ENCODE measurements at regions not wholly inside any gene's neighbourhood (a gene's known extent, or its start where the extent isn't known, plus 50 kb on each side); places are given as distances from the start of the nearest gene placed in this dataset.
"Not testable (repeated sequence)": the region's sequence is repeated elsewhere in the genome, so short reads cannot be mapped to it uniquely, and the experiment has no call there.

DNA sequence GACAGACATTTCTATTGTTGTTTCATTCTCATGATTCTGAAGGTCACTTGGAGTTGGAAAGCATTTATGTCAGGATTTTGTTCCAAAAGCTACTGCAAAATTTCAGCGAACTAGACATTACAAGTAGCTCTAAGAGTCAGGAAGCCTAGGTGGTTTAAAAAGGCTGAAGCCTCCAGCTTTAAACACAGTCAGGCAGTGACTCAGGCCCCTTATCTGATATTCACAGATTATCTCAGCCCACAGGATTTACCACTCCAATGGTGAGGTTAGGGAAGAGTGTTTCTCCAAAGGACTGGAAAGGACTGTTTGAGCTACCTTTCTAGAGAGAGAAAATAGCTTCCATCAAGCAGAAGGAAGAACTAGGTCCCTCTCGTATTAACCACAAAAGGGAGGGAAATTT, 624.4 kb upstream of the C16orf82 start:
- Mint-ChIP-seq H3K27ac (no peak overlapping the region), H3K4me1 (ENCODE audit: low read depth) (peaks cover 2% of the 10 kb centered on the region)
- intact Hi-C loops (cut with micrococcal nuclease): no loop called here

DNA sequence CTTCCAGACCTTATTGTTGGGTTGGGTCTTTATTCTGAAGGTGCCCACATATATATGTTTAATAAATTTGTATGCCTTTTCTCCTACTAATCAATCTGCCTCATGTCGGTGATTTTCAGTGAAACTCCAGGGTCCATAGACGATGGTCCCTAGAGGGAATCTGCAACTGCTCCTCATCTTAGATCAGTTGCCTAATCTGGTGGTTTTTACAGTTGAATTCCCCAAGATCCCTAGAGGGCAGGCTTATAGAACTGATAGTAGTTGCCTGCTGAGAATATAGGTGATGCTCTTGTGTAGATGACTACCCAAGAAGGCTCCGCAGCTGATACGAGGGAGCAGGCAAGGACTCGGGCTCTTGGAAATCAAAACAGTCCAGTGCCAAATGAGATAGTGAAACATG, 619.2 kb upstream of the C16orf82 start:
- Mint-ChIP-seq H3K27ac (no peak overlapping the region), H3K9me3 (no peaks in the 10 kb centered on the region), H3K4me3 (ENCODE audit: low read depth) (no peak overlapping the region), H3K36me3 (ENCODE audit: low read depth) (no peaks in the 10 kb centered on the region), H3K27me3 (ENCODE audit: low read depth) (peaks cover 5% of the 10 kb centered on the region), H3K4me1 (ENCODE audit: low read depth) (peaks cover 2% of the 10 kb centered on the region)
- no peak for DNase-seq (ENCODE audit: low spot score)
- intact Hi-C loops (cut with micrococcal nuclease): no loop called here

More for the DNA sequence above, 624.4 kb upstream of the C16orf82 start:
- Mint-ChIP-seq H3K4me3 (ENCODE audit: low read depth) (no peak overlapping the region), H3K9me3 (peaks cover 4% of the 10 kb centered on the region), H3K27me3 (ENCODE audit: low read depth) (peaks cover 5% of the 10 kb centered on the region), H3K36me3 (ENCODE audit: low read depth) (no peaks in the 10 kb centered on the region)
- DNase-seq (ENCODE audit: low spot score): no peak

- no peaks in the 10 kb centered on the region for H3K9me3 Mint-ChIP-seq
- H3K36me3 Mint-ChIP-seq (ENCODE audit: low read depth): no peaks in the 10 kb centered on the region
- no peak overlapping the region for H3K27ac Mint-ChIP-seq
- intact Hi-C loops (cut with micrococcal nuclease): no loop called here
- H3K4me1 Mint-ChIP-seq (ENCODE audit: low read depth): no peaks in the 10 kb centered on the region
- no peak overlapping the region for H3K4me3 Mint-ChIP-seq (ENCODE audit: low read depth)
- DNase-seq (ENCODE audit: low spot score): no peak
- H3K27me3 Mint-ChIP-seq (ENCODE audit: low read depth): peaks cover 2% of the 10 kb centered on the region
These were observed 613.5 kb upstream of the C16orf82 start for GRCh38 chr16:26453215-26453614.

GRCh38 chr16:26454102-26454501, 612.6 kb upstream of the C16orf82 start:
- peaks cover 2% of the 10 kb centered on the region for H3K4me1 Mint-ChIP-seq (ENCODE audit: low read depth)
- H3K4me3 Mint-ChIP-seq (ENCODE audit: low read depth): no peak overlapping the region
- no peaks in the 10 kb centered on the region for H3K36me3 Mint-ChIP-seq (ENCODE audit: low read depth)
- DNase-seq (ENCODE audit: low spot score): no peak
- intact Hi-C loops (cut with micrococcal nuclease): no loop called here
- H3K9me3 Mint-ChIP-seq: no peaks in the 10 kb centered on the region
- no peak overlapping the region for H3K27ac Mint-ChIP-seq
- H3K27me3 Mint-ChIP-seq (ENCODE audit: low read depth): peaks cover 2% of the 10 kb centered on the region

DNA sequence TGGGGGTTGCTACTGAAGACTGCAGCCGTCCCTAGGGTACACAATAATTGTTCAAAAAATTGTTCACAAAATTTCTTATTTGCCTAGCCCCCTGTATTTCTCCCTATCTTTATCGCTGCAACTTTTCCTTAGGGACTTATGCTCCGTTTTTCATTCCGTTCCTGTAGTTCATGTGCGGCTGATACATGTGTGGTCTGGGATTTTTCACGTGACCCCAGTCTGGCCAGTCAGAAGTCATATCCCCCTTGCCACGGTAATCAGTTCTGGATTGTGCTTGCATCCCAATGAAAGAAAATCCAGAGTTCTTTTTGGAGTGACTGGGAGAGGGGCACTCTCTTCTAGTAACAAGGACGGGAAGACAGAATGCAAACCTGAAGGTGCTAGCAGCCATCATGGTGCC, 610.7 kb upstream of the C16orf82 start:
- intact Hi-C loops (cut with micrococcal nuclease): no loop called here
- H3K27ac Mint-ChIP-seq: no peak overlapping the region
- H3K36me3 Mint-ChIP-seq (ENCODE audit: low read depth): no peaks in the 10 kb centered on the region
- peaks cover 2% of the 10 kb centered on the region for H3K4me1 Mint-ChIP-seq (ENCODE audit: low read depth)
- no peaks in the 10 kb centered on the region for H3K27me3 Mint-ChIP-seq (ENCODE audit: low read depth)
- no peak overlapping the region for H3K4me3 Mint-ChIP-seq (ENCODE audit: low read depth)
- no peak for DNase-seq (ENCODE audit: low spot score)
- no peaks in the 10 kb centered on the region for H3K9me3 Mint-ChIP-seq

DNA sequence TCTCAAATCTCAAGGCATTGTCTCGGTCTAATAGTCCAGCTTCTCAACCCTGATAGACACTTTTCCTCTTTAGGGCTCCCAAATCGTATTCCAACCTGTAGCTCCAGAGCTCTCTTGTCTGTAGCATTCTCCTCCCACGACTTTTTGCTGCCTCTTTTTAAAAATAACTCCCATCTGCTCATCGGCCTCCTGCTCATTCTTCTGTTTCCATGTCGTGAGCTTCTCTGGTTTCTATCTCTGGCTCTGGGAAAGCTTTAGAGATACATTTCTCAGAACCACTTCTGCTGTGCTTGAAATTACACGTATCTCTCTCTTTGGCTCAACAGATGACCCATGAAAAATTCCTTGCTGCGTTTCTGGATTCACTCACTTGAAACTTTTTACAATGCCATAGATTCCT, 609.6 kb upstream of the C16orf82 start:
- Mint-ChIP-seq H3K4me1 (ENCODE audit: low read depth) (peaks cover 2% of the 10 kb centered on the region), H3K27me3 (ENCODE audit: low read depth) (no peaks in the 10 kb centered on the region), H3K9me3 (no peaks in the 10 kb centered on the region), H3K36me3 (ENCODE audit: low read depth) (no peaks in the 10 kb centered on the region), H3K27ac (no peak overlapping the region), H3K4me3 (ENCODE audit: low read depth) (no peak overlapping the region)
- intact Hi-C loops (cut with micrococcal nuclease): no loop called here
- no peak for DNase-seq (ENCODE audit: low spot score)

DNA sequence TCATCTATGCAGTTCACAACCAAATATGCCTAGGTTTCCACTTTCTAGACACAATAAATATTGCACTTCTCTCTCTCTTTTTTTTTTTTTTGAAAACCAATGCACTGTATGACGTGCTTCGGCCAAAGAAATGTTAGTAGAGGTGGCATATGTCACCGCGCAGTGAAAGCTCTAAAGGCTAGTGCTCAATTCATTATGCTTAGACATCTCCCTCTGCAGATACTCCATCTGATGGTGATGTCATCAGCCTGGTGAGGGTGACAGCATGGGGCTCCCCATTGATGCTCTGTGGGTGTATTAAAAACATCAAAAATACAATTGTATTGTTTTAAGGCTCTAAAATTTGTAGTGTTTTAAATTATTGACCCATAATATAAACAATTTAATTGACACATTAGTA, 608.8 kb upstream of the C16orf82 start:
- intact Hi-C loops (cut with micrococcal nuclease): no loop called here
- DNase-seq (ENCODE audit: low spot score): no peak

GRCh38 chr16:26464576-26465266, 602.0 kb upstream of the C16orf82 start:
- H3K27me3 Mint-ChIP-seq (ENCODE audit: low read depth): peaks cover 9% of the 10 kb centered on the region
- DNase-seq (ENCODE audit: low spot score): no peak

More for the DNA sequence above, 608.8 kb upstream of the C16orf82 start:
- no peaks in the 10 kb centered on the region for H3K9me3 Mint-ChIP-seq
- peaks cover 2% of the 10 kb centered on the region for H3K4me1 Mint-ChIP-seq (ENCODE audit: low read depth)
- H3K27ac Mint-ChIP-seq: no peak overlapping the region
- H3K4me3 Mint-ChIP-seq (ENCODE audit: low read depth): no peak overlapping the region
- no peaks in the 10 kb centered on the region for H3K27me3 Mint-ChIP-seq (ENCODE audit: low read depth)
- no peaks in the 10 kb centered on the region for H3K36me3 Mint-ChIP-seq (ENCODE audit: low read depth)

DNA sequence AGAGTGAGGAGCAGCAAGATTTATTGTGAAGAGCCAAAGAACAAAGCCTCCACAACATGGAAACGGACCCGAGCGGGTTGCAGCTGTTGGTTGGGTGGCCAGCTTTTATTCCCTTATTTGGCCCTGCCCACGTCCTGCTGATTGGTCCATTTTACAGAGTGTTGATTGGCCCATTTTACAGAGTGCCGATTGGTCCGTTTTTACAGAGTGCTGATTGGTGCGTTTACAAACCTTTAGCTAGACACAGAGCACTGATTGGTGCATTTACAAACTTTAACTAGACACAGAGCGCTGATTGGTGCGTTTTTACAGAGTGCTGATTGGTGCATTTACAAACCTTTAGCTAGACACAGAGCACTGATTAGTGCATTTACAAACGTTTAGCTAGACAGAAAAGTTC, 592.3 kb upstream of the C16orf82 start:
- intact Hi-C loops (cut with micrococcal nuclease); H3K4me1 Mint-ChIP-seq (ENCODE audit: low read depth): not testable (repeated sequence)
- H3K9me3 Mint-ChIP-seq: peaks cover 27% of the 10 kb centered on the region

More at GRCh38 chr16:26464576-26465266, 602.0 kb upstream of the C16orf82 start:
- no peak overlapping the region for H3K4me3 Mint-ChIP-seq (ENCODE audit: low read depth)
- intact Hi-C loops (cut with micrococcal nuclease): no loop called here
- peaks cover 2% of the 10 kb centered on the region for H3K4me1 Mint-ChIP-seq (ENCODE audit: low read depth)
- no peaks in the 10 kb centered on the region for H3K36me3 Mint-ChIP-seq (ENCODE audit: low read depth)
- H3K9me3 Mint-ChIP-seq: peaks cover 5% of the 10 kb centered on the region
- H3K27ac Mint-ChIP-seq: no peak overlapping the region

GRCh38 chr16:26475596-26475995, 591.1 kb upstream of the C16orf82 start:
- H3K4me1 Mint-ChIP-seq (ENCODE audit: low read depth): no peaks in the 10 kb centered on the region
- H3K27me3 Mint-ChIP-seq (ENCODE audit: low read depth): peaks cover 13% of the 10 kb centered on the region
- H3K27ac Mint-ChIP-seq: no peak overlapping the region
- intact Hi-C loops (cut with micrococcal nuclease): no loop called here
- H3K9me3 Mint-ChIP-seq: peaks cover 28% of the 10 kb centered on the region
- no peak overlapping the region for H3K4me3 Mint-ChIP-seq (ENCODE audit: low read depth)
- no peak for DNase-seq (ENCODE audit: low spot score)
- no peaks in the 10 kb centered on the region for H3K36me3 Mint-ChIP-seq (ENCODE audit: low read depth)

More for the DNA sequence above, 592.3 kb upstream of the C16orf82 start:
- not testable (repeated sequence) for DNase-seq (ENCODE audit: low spot score); H3K4me3 Mint-ChIP-seq (ENCODE audit: low read depth); H3K27ac Mint-ChIP-seq; H3K36me3 Mint-ChIP-seq (ENCODE audit: low read depth)
- peaks cover 13% of the 10 kb centered on the region for H3K27me3 Mint-ChIP-seq (ENCODE audit: low read depth)

DNA sequence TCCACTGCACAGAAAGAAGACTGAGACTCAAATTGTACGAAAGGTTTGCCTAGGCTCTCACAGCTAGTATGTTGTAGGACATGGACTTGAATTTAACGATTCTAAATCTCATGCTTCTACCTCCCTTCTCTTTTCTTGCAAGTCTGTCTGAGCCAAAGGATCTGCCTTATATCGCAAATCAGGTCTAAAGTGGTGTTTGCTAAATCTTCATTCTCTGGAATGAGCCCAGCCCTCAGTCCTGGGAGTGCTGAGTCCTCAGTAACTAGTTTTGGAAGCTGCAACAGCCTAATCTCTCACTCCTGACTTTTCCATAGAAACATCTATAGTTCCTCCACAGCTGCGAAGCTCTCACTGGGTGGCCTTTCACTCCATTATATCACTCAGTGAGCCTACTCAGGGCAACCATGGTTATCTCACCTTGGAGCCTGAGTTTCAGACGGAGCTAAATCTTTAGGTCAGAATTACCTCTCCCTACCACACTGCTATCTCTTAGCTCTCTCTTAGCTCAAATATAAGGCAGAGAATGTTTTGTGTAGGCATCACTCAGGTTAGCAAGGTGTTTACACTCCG, 575.5 kb upstream of the C16orf82 start:
- Mint-ChIP-seq H3K27me3 (ENCODE audit: low read depth) (peaks cover 14% of the 10 kb centered on the region), H3K27ac (no peak overlapping the region), H3K4me1 (ENCODE audit: low read depth) (peaks cover under 1% of the 10 kb centered on the region), H3K36me3 (ENCODE audit: low read depth) (no peaks in the 10 kb centered on the region), H3K4me3 (ENCODE audit: low read depth) (no peak overlapping the region), H3K9me3 (no peaks in the 10 kb centered on the region)
- DNase-seq (ENCODE audit: low spot score): no peak
- intact Hi-C loops (cut with micrococcal nuclease): no loop called here

- intact Hi-C loops (cut with micrococcal nuclease): no loop called here
- Mint-ChIP-seq H3K36me3 (ENCODE audit: low read depth) (no peaks in the 10 kb centered on the region), H3K27ac (no peak overlapping the region), H3K9me3 (no peaks in the 10 kb centered on the region), H3K4me1 (ENCODE audit: low read depth) (peaks cover 4% of the 10 kb centered on the region), H3K4me3 (ENCODE audit: low read depth) (no peak overlapping the region), H3K27me3 (ENCODE audit: low read depth) (peaks cover 14% of the 10 kb centered on the region)
- no peak for DNase-seq (ENCODE audit: low spot score)
These were observed 574.8 kb upstream of the C16orf82 start for GRCh38 chr16:26491962-26492361.

DNA sequence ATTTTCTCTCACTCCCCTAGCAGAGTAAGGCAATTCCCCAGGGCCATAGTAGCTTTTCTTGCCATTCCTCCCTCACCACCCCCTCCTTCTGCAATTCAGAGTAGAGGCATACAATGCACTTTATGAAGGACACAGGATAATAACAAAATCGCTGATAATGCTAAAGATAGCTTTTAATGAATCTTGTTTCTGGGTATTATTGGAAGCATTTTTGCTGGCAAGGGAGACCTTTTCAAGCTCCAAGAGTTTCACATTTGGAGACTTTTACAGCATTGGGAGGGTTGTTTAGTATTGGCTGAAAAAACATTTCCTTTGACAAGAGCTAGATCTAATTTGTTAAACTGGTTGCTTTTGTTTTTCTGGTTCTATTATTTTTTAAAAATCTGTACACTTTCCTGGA, 573.0 kb upstream of the C16orf82 start:
- Mint-ChIP-seq H3K36me3 (ENCODE audit: low read depth) (no peaks in the 10 kb centered on the region), H3K27ac (no peak overlapping the region), H3K4me1 (ENCODE audit: low read depth) (peaks cover 4% of the 10 kb centered on the region), H3K9me3 (no peaks in the 10 kb centered on the region), H3K27me3 (ENCODE audit: low read depth) (peaks cover 13% of the 10 kb centered on the region), H3K4me3 (ENCODE audit: low read depth) (no peak overlapping the region)
- intact Hi-C loops (cut with micrococcal nuclease): no loop called here
- DNase-seq (ENCODE audit: low spot score): no peak
